ENCODE measurements at regions not wholly inside any gene's neighbourhood (a gene's known extent, or its start where the extent isn't known, plus 50 kb on each side); places are given as distances from the start of the nearest gene placed in this dataset.

- no peak for DNase-seq
Observed at GRCh38 chrX:150164971-150165600, 198.0 kb upstream of the MAMLD1 start.

DNA sequence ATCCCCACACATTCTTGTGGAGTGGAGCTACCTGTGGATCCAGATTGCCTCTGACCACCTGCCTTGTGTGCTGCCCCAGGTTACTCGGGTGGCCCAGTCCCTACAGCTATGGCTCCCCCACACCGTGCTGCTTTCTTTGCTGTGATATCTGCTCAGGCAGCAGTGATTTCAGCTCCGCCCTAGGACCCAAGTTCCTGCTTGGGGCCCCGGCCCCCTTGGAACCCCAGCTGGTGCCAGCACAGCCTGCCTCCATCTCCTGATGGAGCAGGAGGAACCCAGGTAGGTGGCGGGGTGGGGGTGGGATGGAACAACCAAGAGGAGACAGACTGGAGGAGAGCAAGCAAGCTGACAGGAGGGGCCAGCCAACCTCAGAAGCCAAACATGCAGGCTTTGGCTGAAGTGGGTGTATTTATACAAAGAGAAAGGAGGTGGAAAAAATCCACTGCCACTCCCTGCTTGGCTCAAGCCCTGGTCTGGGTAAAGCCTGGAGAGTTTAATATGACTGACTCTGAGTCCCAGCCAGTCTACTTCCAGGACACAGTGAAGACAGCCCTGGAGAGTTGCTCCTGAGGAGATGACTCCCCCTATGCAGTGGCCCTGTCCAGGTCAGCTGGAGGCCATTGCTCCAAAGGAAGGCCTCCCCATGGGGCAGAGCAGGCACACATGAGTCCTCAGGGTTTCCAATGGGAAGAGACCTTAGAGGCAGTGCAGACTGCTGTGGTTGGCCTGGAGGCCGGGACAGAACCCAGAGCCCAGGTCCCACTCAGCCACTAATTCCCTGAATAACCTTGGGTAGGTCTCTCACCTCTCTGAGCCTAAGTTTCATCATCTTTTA lies 197.1 kb upstream of the MAMLD1 start:
- DNase-seq: peak in 1 of 3 donors; percentile 9

GRCh38 chrX:150167482-150168324 lies 195.4 kb upstream of the MAMLD1 start:
- no peak for DNase-seq

DNA sequence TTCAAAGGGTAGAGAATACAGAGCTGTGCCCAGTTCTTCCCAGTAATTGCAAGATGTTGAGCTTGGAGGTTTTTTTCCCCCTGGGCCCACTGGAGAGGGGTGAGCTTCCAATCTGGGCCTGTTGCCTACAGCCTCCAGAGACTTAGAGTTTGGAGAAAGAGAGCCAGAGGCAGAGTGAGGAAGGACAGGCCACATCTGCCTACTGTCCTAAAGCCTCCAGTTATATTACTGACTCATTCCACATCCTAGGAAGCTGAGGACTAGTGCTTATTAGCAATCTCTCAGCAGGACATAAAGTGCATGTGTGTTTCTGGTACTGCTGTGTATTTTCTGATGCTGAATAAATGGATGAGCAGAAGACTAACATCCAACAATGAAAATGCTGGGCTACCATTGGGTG lies 181.0 kb upstream of the MAMLD1 start:
- no peak for DNase-seq

- DNase-seq: no peak
Observed at GRCh38 chrX:150184491-150184890, 178.6 kb upstream of the MAMLD1 start.

- DNase-seq: no peak
Observed at GRCh38 chrX:150185766-150186165, 177.4 kb upstream of the MAMLD1 start.

DNA sequence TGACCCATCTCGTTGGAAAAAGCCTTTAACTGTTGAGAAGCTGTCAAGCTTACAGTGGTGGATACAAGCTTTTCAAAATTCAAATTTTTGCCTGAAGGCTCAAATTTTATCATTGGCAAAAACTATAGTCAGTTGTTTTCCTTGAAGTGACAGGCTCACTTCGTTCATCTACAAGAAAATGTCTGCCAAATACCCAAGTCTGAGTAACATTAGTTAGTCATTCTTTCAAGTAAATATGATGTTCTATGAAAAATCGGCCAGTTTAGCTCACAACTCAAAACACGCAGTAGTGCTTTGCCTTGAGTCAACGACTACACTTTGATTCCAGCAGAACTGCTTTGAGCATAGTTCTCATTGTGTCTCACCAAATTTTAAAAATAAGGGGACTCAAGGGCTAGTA lies 170.3 kb upstream of the MAMLD1 start:
- no peak for DNase-seq

- DNase-seq: no peak
Observed at GRCh38 chrX:150196285-150196684, 166.8 kb upstream of the MAMLD1 start.

DNA sequence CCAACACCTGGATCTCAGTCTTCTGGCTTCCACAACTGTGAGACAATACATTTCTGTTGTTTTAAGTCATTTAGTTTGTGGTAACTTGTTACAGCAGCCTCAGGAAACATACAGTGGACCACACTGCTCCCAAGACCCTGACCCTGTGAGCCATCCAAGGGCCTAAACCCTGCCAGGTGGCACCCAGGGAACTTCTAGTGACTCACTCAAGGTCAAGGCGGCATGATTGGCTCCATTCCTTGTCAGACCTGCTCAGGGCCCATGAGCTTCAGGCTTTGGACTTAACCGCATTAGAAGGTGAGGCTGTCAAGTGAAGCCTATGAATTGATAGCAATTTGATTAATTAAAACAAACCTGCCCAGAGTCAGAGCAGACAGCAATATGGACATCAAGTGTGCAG lies 165.7 kb upstream of the MAMLD1 start:
- DNase-seq: no peak

- no peak for DNase-seq
Observed at GRCh38 chrX:150198776-150199175, 164.3 kb upstream of the MAMLD1 start.

DNA sequence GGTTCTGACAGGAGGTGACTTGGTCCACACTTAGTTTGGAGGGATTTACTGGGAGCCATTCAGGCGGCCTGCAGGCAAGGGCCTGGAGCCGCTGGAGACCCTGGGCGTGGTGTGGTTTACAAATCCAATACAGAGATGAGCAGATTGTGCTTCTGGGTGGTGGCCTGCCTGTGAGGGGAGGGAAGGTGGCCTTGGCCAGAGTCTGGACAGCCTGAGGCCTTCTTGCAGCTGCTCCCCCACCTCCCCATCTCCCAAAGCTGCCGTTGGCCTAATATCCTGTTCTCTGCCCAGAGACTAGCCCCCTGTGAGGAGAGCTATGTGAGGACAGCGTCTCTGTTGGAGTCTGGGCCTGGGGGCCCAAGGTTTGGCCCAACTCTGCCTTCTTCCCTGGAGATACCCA lies 163.9 kb upstream of the MAMLD1 start:
- DNase-seq: no peak

DNA sequence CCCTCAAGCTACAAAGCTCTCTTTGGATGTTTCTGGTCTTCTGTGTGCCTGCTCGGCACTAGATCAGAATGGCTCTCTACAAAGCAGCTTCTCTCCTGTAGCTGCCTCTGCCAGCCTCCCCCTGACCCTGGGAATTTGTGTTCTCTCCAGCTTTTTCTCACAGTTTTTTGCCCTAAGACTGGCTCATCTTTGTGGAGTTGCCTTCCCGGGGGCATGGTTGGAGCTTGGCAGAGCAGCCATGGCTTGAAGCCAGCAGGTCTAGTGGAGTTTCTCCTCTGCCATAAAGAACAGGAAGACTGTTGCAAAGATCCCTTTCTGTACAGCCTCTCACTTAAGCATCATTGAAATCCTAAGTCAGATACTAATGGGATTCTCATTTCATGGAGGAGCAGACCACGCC lies 163.3 kb upstream of the MAMLD1 start:
- DNase-seq: no peak

- no peak for DNase-seq
Observed at GRCh38 chrX:150200361-150200760, 162.8 kb upstream of the MAMLD1 start.

GRCh38 chrX:150200820-150201287 lies 162.3 kb upstream of the MAMLD1 start:
- DNase-seq: peak in 2 of 3 donors; percentile 22 to 94

GRCh38 chrX:150201391-150201790 lies 161.7 kb upstream of the MAMLD1 start:
- no peak for DNase-seq

DNA sequence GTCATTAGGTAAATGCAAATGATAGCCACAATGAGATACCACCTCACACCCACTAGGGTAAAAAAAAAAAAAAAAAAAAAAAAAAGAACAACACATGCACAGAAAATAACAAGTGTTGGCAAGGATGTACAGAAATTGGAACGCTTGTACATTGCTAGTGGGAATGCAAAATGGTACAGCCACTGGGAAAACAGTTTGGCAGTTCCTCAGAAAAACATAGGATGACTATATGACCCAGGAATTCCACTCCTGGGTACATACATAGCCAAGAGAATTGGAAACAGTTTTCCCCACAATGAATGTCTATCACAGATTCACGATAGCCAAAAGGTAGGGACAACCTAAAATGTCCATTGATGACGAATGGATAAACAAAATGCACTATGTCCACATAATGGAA lies 161.3 kb upstream of the MAMLD1 start:
- DNase-seq: no peak

- DNase-seq: no peak
Observed at GRCh38 chrX:150202641-150203247, 160.4 kb upstream of the MAMLD1 start.

- DNase-seq: no peak
Observed at GRCh38 chrX:150203248-150203645, 159.9 kb upstream of the MAMLD1 start.

- no peak for DNase-seq
Observed at GRCh38 chrX:150205011-150205410, 158.1 kb upstream of the MAMLD1 start.

DNA sequence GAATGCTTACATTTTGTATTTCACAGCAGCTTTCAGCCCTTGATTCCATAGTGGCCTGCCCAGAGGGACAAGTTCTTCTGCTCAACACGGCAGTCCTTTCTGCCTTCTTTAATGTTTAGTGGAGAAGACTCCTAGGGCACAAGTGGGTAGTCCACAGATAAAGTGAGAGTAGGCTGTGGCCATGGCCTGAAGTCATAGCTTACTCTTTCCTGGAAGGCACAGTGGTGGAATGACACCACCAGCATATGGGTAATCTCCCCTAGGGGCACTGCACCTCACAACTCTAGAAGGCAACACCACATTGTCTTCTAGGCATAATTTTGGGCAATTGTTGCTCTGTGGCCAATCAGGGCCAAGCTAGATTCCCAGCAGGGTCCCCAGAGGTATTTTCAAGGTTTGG lies 155.4 kb upstream of the MAMLD1 start:
- no peak for DNase-seq

- DNase-seq: no peak
Observed at GRCh38 chrX:150211988-150212387, 151.1 kb upstream of the MAMLD1 start.
